HL-60 (cell line): ENCODE measurements at regions not wholly inside any gene's neighbourhood (a gene's known extent, or its start where the extent isn't known, plus 50 kb on each side); places are given as distances from the start of the nearest gene placed in this dataset.

Source experiments
- DNase-seq, 2 experiments: peaks; one replicate each; pipeline ENCODE4 v3.0.0-alpha.2; 2010 to 2020; ENCODE audit warnings: low read depth in 1 of 2, low spot score in 1 of 2
- H3K27ac ChIP-seq: fragments of 250-450 bp; sonication (Bioruptor Pico); replicated peaks from 2 replicates; pipeline ENCODE4 v1.5.1; 2020; ENCODE audit warnings: mild to moderate bottlenecking, moderate library complexity
- H3K27me3 ChIP-seq: fragments of 250-450 bp; sonication (Bioruptor Pico); 2 replicates; pipeline ENCODE4 v1.5.1; 2021; ENCODE audit warnings: mild to moderate bottlenecking, moderate library complexity; ENCODE audit not compliant: insufficient read depth, poor library complexity, severe bottlenecking
- H3K4me3 ChIP-seq: replicated peaks from 2 replicates; pipeline ENCODE4 v1.5.1; 2011; ENCODE audit warnings: mild to moderate bottlenecking, control low read depth, low read length; ENCODE audit not compliant: insufficient read depth
- GABPA ChIP-seq: IDR thresholded peaks from 2 replicates; pipeline ENCODE4 v1.6.1; 2012; ENCODE audit warnings: low read depth
- POLR2AphosphoS5 ChIP-seq: IDR thresholded peaks from 2 replicates; pipeline ENCODE4 v1.6.1; 2012; ENCODE audit warnings: low read depth
- REST ChIP-seq: IDR thresholded peaks from 2 replicates; pipeline ENCODE4 v1.6.1; 2012; ENCODE audit warnings: low read depth; ENCODE audit not compliant: insufficient replicate concordance
- SPI1 ChIP-seq: IDR thresholded peaks from 2 replicates; pipeline ENCODE4 v1.6.1; 2012; ENCODE audit warnings: low read depth, mild to moderate bottlenecking, borderline replicate concordance
- TF ChIP-seq, protein P1 (sequence below): IDR thresholded peaks from one replicate; pipeline ENCODE4 v1.5.1; 2011; ENCODE audit warnings: low read length, control low read depth, inconsistent platforms; ENCODE audit not compliant: insufficient read depth

GRCh38 chr3:26108846-26109489, 319.1 kb downstream of the OXSM start:
- H3K27me3 ChIP-seq: no peaks in the 10 kb centered on the region
- TF ChIP-seq, protein P1, sequence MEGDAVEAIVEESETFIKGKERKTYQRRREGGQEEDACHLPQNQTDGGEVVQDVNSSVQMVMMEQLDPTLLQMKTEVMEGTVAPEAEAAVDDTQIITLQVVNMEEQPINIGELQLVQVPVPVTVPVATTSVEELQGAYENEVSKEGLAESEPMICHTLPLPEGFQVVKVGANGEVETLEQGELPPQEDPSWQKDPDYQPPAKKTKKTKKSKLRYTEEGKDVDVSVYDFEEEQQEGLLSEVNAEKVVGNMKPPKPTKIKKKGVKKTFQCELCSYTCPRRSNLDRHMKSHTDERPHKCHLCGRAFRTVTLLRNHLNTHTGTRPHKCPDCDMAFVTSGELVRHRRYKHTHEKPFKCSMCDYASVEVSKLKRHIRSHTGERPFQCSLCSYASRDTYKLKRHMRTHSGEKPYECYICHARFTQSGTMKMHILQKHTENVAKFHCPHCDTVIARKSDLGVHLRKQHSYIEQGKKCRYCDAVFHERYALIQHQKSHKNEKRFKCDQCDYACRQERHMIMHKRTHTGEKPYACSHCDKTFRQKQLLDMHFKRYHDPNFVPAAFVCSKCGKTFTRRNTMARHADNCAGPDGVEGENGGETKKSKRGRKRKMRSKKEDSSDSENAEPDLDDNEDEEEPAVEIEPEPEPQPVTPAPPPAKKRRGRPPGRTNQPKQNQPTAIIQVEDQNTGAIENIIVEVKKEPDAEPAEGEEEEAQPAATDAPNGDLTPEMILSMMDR: no peak
- TF ChIP-seq POLR2AphosphoS5 (no peak), REST (no peak), GABPA (no peak), SPI1 (no peak)
- H3K4me3 ChIP-seq: no peak overlapping the region
- no peak overlapping the region for H3K27ac ChIP-seq
- DNase-seq: no peak

- no peak for TF ChIP-seq REST
- TF ChIP-seq, protein P1: no peak
- no peak for TF ChIP-seq POLR2AphosphoS5
- no peak for TF ChIP-seq GABPA
- TF ChIP-seq SPI1: no peak
- Histone ChIP-seq H3K27ac (no peak overlapping the region), H3K4me3 (no peak overlapping the region), H3K27me3 (no peaks in the 10 kb centered on the region)
- DNase-seq: no peak
These were observed 325.0 kb downstream of the OXSM start for GRCh38 chr3:26114851-26115250.

GRCh38 chr3:26118165-26118564, 328.3 kb downstream of the OXSM start:
- TF ChIP-seq POLR2AphosphoS5: no peak
- TF ChIP-seq SPI1: no peak
- no peak for TF ChIP-seq GABPA
- no peak for TF ChIP-seq REST
- TF ChIP-seq, protein P1: no peak
- peak in 1 of 2 experiments; percentile 8 for DNase-seq
- Histone ChIP-seq H3K27me3 (no peaks in the 10 kb centered on the region), H3K4me3 (no peak overlapping the region), H3K27ac (no peak overlapping the region)
